Right renal cortex interstitium (tissue), 3 donors: ENCODE measurements at regions not wholly inside any gene's neighbourhood (a gene's known extent, or its start where the extent isn't known, plus 50 kb on each side); places are given as distances from the start of the nearest gene placed in this dataset.
"Not testable (repeated sequence)": the region's sequence is repeated elsewhere in the genome, so short reads cannot be mapped to it uniquely, and the experiment has no call there.

Source experiments
- DNase-seq, 3 donors: peaks; one replicate each; pipeline ENCODE4 v3.0.0-alpha.2; 2013; ENCODE audit warnings: low read depth in 3 of 3, low spot score in 2 of 3

GRCh38 chr3:124646186-124646585, 84.1 kb upstream of the UMPS start:
- not testable (repeated sequence) for DNase-seq

DNA sequence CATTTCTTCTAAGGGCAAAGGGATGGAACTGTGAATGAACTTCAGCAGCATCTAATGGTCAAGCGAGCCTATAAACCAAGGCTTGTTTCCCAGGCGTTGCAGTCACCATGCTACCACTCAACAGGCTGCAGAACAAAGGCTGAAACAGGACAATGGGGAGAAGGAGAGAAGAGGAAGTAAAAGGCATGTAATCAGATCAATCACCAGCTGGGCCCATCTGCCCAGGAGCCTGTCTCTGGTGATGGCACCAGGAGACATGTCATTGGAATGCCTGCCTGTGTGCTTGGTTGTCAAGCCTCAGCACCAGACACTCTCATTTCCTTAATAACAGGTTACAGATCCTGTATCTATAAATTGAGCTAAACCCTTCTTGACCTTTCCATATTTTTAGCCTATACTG, 81.7 kb upstream of the UMPS start:
- DNase-seq, result no peak

GRCh38 chr3:124650798-124651197, 79.5 kb upstream of the UMPS start:
- DNase-seq, result no peak

DNA sequence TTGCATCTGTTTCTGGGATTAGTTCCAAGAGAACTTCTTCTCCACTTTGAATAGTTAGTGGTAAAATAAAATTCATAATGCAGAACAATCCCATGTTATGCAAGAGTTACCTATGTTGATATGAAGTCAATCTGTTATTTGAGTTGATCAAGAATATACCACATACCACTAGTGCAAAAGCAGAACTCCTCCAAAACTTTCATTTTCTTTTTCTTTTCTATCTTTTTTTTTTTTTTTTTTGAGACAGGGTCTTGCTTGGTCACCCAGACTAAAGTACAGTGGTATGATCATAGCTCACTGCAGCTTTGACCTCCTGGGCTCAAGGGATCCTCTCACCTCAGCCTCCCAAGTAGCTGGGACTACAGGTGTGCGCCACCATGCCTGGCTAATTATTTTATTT, 78.8 kb upstream of the UMPS start:
- not testable (repeated sequence) for DNase-seq

- DNase-seq, result no peak
Measured at GRCh38 chr3:124652009-124652408, 78.2 kb upstream of the UMPS start.

GRCh38 chr3:124653071-124653796, 77.0 kb upstream of the UMPS start:
- DNase-seq, result no peak

DNA sequence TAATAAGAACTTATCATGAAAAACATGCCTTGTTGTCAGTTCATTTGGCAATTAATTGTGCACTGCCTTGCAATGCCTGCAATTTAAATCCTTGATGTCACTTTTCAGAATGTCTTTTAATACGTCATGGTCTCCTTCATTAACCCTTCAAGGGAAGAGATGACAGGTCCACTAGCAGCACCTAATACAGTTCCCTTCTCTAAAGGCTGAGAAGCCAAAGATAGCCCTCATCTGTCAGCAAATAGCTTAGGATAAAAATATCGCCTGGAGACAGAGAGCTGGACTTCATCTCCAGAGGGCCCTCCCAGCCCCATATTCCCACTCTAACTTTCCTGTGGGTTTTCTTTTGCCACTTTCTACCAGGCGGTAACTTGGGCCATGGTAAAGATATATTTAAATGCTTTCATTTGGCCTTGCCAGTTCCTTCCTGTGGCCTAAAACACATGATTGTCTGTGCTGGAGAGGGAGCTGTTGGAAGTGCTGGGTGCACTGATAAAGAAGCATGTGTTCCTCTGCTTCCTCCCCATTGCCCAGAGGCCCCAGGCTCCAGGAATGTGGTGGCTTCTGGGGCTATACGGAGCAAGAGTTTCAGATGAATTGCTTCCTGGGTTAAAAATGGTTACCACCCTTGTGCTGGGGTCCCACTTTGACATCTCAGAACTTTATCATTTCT, 76.3 kb upstream of the UMPS start:
- DNase-seq, result no peak

- DNase-seq, result no peak
Measured at GRCh38 chr3:124654470-124654845, 75.8 kb upstream of the UMPS start.

DNA sequence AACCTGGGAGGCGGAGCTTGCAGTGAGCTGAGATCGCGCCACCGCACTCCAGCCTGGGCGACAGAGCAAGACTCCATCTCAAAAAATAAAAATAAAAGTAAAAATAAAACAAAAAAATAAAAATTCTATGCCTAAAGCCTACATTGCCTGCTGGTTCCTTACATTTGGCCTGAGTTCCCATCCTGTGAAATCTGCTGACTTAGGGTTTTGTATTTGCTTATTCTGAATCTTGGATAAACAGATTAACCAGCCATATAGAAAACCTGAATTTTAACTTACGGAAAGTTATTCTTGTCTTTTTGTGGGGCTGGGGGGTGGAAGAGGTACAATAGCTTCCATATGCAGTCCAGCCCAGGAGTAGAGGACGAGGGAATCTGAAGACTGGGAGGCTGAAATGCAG, 73.7 kb upstream of the UMPS start:
- no peak for DNase-seq

DNA sequence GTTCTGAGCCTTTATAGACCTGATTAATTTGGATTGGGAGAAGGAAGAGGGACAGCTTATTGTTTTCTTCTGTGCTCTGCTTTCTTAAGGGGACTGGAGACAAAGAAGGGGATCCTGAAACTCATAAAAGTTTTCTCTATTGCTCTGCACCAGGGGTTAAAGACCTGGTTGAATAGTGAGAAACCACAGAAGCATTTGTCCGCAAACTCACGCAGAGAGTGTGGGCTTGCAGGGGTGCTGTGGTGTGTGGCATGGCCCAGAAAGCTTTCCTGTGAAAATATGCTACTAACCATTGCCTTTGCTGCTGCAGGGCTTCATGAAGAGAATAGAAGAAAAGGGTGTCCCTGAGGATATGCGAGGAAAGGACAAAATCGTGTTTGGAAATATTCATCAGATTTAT, 73.1 kb upstream of the UMPS start:
- no peak for DNase-seq

DNA sequence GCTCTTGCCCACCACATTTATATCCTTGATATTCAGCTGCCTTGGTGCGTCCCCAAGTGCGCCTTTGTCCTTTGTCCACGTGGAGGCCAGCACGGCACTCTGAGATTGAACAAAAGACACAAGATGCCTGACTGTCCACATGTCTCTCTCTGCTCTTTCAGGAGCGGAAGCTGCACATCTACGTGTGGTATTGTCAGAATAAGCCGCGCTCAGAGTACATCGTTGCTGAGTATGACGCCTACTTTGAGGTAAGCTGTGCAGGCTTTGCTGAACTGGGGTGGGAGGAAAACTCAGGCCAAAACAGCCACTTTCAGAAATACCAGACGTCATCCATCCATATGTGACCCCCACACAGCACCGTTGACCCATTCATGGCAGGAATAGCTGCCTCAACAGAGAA, 72.0 kb upstream of the UMPS start:
- DNase-seq, result no peak

- no peak for DNase-seq
Measured at GRCh38 chr3:124659175-124659574, 71.1 kb upstream of the UMPS start.

DNA sequence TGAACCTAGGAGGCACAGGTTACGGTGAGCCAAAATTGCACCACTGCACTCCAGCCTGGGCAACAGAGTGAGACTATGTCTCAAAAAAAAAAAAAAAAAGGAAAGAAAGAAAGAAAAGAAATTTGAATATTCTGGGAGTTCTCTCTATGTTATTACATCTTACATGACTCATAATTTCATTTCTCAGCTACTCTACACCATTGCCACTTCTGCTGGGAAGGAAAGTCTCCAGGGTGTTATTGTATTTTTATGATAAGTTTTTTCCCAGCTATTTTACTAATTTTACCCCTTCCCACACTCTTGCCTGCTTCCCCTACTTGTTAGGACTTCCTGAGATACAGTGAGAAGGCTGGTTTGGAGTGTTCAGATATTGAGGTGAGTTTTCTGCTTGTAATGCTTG, 69.7 kb upstream of the UMPS start:
- no peak for DNase-seq

- DNase-seq, result no peak
Measured at GRCh38 chr3:124663690-124664089, 66.6 kb upstream of the UMPS start.

DNA sequence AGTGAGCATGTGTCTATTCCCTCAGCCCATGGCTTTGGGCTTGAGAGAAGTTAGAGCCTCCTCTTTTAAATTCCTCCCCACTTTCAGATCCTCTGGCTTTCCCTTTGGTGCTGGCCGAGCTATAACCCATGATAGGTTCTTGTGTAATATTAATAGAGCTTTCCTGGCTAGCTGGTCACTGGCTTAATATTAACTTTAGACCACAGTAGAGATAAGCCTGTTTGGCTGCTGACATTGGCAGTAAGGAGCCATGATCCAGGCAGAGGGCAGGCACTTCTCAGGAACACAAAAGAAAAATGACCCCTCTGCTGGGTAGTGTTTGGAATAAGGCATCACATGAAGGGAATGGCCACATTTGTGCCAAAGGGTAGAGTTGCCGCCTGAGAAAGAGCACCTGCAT, 65.4 kb upstream of the UMPS start:
- DNase-seq, result no peak

DNA sequence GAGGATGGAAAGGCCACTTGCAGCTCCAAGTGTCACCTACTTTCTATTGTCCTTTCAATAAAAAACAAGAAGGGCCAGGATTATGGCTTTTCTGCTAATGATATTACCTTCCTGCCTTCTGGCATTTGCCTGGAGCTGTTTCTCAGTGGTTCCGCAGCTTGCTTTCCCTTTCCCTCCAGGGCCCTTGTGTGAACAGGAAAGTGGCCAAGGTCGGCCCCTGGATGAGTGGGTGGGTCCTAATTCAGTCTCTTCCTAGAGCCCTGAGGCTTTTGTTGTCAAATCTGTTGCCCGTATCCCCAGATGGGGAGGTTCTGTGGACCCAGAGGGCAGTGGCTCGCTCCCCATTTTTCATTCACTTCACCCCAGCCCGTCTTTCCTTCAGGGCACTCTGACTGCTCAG, 64.2 kb upstream of the UMPS start:
- DNase-seq, result no peak

DNA sequence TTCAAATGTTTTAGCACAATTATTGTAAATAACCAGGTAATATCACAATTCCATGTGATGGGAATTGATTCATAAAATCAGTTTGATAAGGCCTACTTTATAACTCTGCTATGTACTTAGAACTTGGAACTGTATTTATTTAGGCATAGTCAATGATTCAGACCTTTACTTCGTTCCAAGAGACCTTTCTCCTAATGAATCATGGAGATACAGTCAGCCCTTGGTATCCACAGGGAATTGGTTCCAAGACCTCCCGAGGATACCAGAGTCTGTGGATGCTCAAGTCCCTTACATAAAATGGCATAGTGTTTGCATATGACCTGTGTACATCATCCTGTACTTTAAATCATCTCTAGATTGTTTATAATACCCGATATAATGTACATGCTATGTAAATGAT, 60.8 kb upstream of the UMPS start:
- DNase-seq, result no peak

GRCh38 chr3:124671106-124671505, 59.1 kb upstream of the UMPS start:
- DNase-seq, result no peak

DNA sequence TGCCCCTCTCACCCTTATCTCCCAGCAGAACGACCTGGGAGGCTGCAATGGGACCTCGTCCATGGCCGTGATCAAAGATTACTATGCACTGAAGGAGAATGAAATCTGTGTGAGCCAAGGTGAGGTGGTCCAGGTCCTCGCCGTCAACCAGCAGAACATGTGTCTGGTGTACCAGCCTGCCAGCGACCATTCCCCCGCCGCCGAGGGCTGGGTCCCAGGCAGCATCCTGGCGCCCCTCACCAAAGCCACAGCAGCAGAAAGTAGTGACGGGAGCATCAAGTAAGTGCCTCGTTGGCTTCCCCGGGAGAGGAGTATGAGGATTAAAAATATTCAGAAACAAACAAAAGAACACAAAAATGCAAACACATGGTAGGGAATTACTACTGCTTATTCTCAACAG, 55.9 kb upstream of the UMPS start:
- DNase-seq, result no peak

GRCh38 chr3:124676236-124676635, 54.0 kb upstream of the UMPS start:
- DNase-seq, result no peak

- DNase-seq, result no peak
Measured at GRCh38 chr3:124679048-124679638, 51.1 kb upstream of the UMPS start.
